ENCODE measurements at regions not wholly inside any gene's neighbourhood (a gene's known extent, or its start where the extent isn't known, plus 50 kb on each side); places are given as distances from the start of the nearest gene placed in this dataset.

- TF ChIP-seq CTCF (IDR thresholded peaks at IDR 0.05; ENCODE audit: low read depth, low read length), result no peak
- no peak for TF ChIP-seq EZH2phosphoT487 (IDR thresholded peaks at IDR 0.05; ENCODE audit: low read depth)
These were observed 66.8 kb upstream of the CD93 start for GRCh38 chr20:23152902-23153301.
